ENCODE measurements at regions not wholly inside any gene's neighbourhood (a gene's known extent, or its start where the extent isn't known, plus 50 kb on each side); places are given as distances from the start of the nearest gene placed in this dataset.

DNA sequence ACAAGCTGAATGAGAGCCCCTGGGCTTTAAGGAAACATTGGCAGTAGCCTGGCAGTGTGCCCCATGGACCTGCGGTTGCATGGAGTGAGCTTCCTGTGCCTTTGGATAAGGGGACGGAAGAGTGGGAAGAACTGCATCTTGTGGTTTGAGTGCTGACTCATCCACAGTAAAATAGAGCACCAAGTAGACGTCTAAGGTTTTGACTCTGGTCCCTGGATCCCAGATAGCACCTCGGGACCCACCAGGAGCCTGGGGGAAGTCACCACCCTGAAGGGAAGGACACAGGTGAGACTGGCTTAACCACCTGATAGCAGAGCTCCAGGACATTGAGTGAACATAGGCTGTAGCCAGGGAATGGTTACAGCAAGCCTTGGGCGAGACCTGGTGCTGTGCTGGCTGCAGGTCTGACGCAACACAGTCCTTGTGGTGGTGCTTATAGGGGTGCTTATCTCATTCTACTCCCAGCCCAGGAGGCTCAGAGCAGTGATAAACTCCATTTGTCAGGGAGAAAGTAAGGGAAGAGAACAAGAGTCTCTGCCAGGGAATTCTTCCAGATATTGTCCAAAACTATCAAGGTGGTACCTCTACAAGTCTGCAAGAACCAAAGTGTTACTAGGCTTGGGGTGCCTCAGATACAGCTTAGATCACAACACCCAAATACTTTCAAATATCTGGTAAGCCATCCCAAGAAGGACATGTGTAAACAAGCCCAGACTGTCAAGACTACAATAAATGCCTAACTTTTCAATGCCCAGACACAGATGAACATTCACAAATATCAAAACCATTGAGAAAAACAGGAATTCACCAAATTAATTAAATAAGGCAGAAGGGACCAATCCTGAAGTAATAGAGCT lies 123.6 kb upstream of the TET2 start:
- H3K4me3 ChIP-seq (replicated peaks; ENCODE audit: low read depth, low read length): no peak overlapping the region
- TF ChIP-seq, protein P1, sequence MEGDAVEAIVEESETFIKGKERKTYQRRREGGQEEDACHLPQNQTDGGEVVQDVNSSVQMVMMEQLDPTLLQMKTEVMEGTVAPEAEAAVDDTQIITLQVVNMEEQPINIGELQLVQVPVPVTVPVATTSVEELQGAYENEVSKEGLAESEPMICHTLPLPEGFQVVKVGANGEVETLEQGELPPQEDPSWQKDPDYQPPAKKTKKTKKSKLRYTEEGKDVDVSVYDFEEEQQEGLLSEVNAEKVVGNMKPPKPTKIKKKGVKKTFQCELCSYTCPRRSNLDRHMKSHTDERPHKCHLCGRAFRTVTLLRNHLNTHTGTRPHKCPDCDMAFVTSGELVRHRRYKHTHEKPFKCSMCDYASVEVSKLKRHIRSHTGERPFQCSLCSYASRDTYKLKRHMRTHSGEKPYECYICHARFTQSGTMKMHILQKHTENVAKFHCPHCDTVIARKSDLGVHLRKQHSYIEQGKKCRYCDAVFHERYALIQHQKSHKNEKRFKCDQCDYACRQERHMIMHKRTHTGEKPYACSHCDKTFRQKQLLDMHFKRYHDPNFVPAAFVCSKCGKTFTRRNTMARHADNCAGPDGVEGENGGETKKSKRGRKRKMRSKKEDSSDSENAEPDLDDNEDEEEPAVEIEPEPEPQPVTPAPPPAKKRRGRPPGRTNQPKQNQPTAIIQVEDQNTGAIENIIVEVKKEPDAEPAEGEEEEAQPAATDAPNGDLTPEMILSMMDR (IDR thresholded peaks at IDR 0.05; ENCODE audit: low read depth, low read length, missing control alignments): no peak
- no peak for DNase-seq (ENCODE audit: extremely low read depth, low read depth)

DNA sequence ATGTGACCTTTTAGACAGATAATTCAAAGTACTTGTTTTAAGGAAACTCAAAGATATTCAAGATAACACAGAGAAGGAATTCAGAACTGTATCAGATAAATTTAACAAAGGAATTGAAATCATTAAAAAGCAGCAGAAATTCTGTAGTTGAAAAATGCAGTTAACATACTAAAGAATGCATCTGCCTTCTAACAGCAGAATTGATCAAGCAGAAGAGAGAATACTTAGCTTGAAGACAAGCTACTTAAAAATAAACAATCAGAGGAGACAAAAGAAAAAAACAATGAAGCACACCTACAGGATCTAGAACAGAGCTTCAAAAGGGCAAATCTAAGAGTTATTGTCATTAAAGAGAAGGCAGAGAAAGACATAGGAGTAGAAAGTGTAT lies 123.0 kb upstream of the TET2 start:
- DNase-seq (ENCODE audit: extremely low read depth, low read depth): no peak
- TF ChIP-seq, protein P1 (IDR thresholded peaks at IDR 0.05; ENCODE audit: low read depth, low read length, missing control alignments): no peak
- no peak overlapping the region for H3K4me3 ChIP-seq (replicated peaks; ENCODE audit: low read depth, low read length)

DNA sequence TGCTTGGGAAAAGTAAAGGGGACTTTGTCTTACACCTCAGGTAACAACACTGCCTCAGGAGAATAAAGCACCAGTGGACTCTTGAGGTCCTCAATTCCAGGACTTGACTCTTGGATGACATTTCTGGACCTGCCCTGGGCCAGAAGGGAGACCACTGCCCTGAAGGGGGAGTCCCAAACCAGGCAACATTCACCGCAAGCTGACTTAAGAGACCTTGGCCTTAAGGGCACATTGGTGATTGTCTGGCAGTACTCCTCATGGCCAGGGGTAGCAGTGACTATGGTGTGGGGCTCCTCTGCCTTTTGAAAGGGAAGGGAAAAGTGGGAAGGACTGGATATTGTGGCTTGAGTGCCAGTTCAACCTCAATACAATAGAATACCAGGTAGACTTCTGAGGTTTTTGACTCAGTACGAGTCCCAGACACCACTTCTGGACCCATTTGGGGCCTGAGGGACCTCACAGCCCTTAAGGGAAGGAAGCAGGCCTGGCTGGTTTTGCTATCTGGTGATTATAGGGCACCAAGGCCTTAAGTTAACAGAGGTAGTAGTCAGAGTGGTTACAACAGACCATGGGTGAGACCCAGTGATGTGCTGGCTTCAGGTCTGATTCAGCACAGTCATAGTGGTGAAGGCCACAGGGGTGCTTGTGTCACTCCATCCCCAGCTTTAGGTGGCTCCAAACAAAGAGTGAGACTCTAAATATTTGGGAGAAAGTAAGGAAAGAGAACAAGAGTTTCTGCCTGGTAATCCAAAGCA lies 121.2 kb upstream of the TET2 start:
- no peak for DNase-seq (ENCODE audit: extremely low read depth, low read depth)
- TF ChIP-seq, protein P1 (IDR thresholded peaks at IDR 0.05; ENCODE audit: low read depth, low read length, missing control alignments): no peak
- H3K4me3 ChIP-seq (replicated peaks; ENCODE audit: low read depth, low read length): no peak overlapping the region

DNA sequence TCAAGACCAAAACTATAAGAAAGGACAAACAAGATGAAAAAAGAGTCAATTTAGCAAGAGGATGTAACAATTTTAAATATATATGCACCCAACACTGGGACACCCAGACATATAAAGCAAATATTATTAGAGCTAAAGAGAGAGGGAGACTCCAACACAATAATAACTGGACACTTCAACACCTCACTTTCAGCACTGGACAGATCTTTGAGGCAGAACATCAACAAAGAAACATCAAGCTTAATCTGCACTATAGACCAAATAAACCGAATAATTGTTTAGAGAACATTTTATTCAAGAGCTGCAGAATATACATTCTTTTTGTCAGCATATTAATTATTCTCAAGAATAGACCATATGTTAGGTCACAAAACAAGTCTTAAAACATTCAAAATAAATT lies 109.7 kb upstream of the TET2 start:
- DNase-seq (ENCODE audit: extremely low read depth, low read depth): no peak
- H3K4me3 ChIP-seq (replicated peaks; ENCODE audit: low read depth, low read length): no peak overlapping the region
- TF ChIP-seq, protein P1 (IDR thresholded peaks at IDR 0.05; ENCODE audit: low read depth, low read length, missing control alignments): no peak

DNA sequence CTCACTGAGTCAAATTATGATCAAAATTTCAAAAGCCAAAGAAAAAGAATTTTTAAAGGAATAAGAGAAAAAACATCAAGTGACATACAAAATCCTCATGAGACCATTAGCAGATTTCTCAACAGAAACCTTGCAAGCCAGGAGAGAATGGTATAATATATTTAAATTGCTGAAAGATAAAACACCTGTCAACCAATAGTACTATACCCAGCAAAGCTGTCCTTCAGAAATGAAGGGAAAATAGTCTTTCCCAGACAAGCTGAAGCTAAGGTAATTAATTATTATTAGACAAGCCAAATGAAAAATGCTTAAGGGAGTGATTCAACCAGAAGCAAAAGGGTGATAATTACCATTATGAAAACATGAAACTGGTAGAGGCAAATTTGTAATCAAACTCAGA lies 104.2 kb upstream of the TET2 start:
- TF ChIP-seq, protein P1 (IDR thresholded peaks at IDR 0.05; ENCODE audit: low read depth, low read length, missing control alignments): no peak
- H3K4me3 ChIP-seq (replicated peaks; ENCODE audit: low read depth, low read length): no peak overlapping the region
- DNase-seq (ENCODE audit: extremely low read depth, low read depth): no peak

DNA sequence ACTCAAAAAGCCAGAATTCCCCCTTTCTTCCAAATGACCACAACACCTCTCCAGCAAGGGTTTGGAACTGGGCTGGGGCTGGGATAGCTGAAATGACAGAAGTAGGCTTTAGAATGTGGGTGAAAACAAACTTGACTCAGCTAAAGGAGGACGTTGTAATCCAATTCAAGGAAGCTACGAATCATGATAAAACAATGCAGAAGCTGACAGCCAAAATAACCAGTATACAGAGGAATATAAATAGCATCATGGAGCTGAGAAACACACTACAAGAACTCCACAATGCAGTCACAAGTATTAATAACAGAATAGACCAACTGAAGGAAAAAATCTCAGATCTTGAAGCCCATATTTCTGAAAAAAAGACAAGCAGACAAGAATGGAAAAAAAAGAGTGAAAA lies 95.8 kb upstream of the TET2 start:
- TF ChIP-seq, protein P1 (IDR thresholded peaks at IDR 0.05; ENCODE audit: low read depth, low read length, missing control alignments): no peak
- DNase-seq (ENCODE audit: extremely low read depth, low read depth): no peak
- H3K4me3 ChIP-seq (replicated peaks; ENCODE audit: low read depth, low read length): no peak overlapping the region
